RWPE2 (cell line): ENCODE measurements at regions not wholly inside any gene's neighbourhood (a gene's known extent, or its start where the extent isn't known, plus 50 kb on each side); places are given as distances from the start of the nearest gene placed in this dataset.

ENCODE experiments used
- ATAC-seq: fragments of 200-7000 bp; cut with Tn5 transposase; 3 replicates; pipeline ENCODE4 v1.9.1; 2021; ENCODE audit warnings: low read depth
- DNase-seq: peaks from one replicate; pipeline ENCODE4 v3.0.0-alpha.2; 2020; ENCODE audit warnings: low spot score
- H3K27ac ChIP-seq: fragments of 450-650 bp; 2 replicates; pipeline ENCODE4 v1.5.1; 2017; ENCODE audit warnings: mild to moderate bottlenecking; ENCODE audit not compliant: poor library complexity, severe bottlenecking
- H3K27me3 ChIP-seq: fragments of 250-450 bp; sonication (Bioruptor Pico); 2 replicates; pipeline ENCODE4 v1.5.1; 2021; ENCODE audit warnings: mild to moderate bottlenecking, moderate library complexity; ENCODE audit not compliant: insufficient read depth, poor library complexity, severe bottlenecking
- H3K36me3 ChIP-seq: fragments of 250-450 bp; sonication (Bioruptor Pico); 2 replicates; pipeline ENCODE4 v1.5.1; 2020; ENCODE audit warnings: low read depth, mild to moderate bottlenecking, moderate library complexity
- H3K4me1 ChIP-seq: fragments of 250-450 bp; sonication (Bioruptor Pico); 2 replicates; pipeline ENCODE4 v1.5.1; 2021; ENCODE audit warnings: mild to moderate bottlenecking, moderate library complexity; ENCODE audit not compliant: insufficient read depth, poor library complexity, severe bottlenecking
- H3K4me3 ChIP-seq: fragments of 250-450 bp; sonication (Bioruptor Pico); 2 replicates; pipeline ENCODE4 v1.5.1; 2021; ENCODE audit warnings: mild to moderate bottlenecking, moderate library complexity; ENCODE audit not compliant: severe bottlenecking
- H3K9me3 ChIP-seq: fragments of 250-450 bp; sonication (Bioruptor Pico); 2 replicates; pipeline ENCODE4 v1.5.1; 2021; ENCODE audit warnings: mild to moderate bottlenecking, moderate library complexity; ENCODE audit not compliant: severe bottlenecking
- TF ChIP-seq, protein P1 (sequence below): fragments of 450-650 bp; IDR thresholded peaks from one replicate; pipeline ENCODE4 v1.5.1; 2017; ENCODE audit warnings: mild to moderate bottlenecking, moderate library complexity; ENCODE audit not compliant: poor library complexity, severe bottlenecking

DNA sequence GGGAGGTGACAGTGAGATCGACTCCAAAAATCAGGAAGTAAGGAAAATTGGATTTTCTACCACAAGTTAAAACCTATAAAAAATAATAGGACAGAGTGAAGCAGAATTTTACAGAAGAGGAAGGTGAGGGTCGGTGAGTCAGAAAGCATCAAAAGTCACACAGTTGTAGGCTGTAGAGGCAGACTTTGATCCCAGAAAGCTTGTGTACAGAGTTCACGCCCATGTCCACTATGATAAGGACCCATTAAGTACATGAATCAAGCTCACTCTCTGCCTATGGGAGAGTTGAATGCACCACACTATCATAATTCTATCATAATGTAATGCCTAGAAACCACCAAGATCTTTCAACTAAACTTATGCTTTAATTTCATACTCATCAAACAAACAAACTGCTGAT, 291.2 kb downstream of the PRELID2 start:
- Histone ChIP-seq H3K27me3 (no peaks in the 10 kb centered on the region), H3K36me3 (no peaks in the 10 kb centered on the region), H3K27ac (no peak overlapping the region), H3K9me3 (no peaks in the 10 kb centered on the region), H3K4me3 (no peak overlapping the region), H3K4me1 (peaks cover 8% of the 10 kb centered on the region)
- DNase-seq (no peak), ATAC-seq (no peak)
- TF ChIP-seq, protein P1, sequence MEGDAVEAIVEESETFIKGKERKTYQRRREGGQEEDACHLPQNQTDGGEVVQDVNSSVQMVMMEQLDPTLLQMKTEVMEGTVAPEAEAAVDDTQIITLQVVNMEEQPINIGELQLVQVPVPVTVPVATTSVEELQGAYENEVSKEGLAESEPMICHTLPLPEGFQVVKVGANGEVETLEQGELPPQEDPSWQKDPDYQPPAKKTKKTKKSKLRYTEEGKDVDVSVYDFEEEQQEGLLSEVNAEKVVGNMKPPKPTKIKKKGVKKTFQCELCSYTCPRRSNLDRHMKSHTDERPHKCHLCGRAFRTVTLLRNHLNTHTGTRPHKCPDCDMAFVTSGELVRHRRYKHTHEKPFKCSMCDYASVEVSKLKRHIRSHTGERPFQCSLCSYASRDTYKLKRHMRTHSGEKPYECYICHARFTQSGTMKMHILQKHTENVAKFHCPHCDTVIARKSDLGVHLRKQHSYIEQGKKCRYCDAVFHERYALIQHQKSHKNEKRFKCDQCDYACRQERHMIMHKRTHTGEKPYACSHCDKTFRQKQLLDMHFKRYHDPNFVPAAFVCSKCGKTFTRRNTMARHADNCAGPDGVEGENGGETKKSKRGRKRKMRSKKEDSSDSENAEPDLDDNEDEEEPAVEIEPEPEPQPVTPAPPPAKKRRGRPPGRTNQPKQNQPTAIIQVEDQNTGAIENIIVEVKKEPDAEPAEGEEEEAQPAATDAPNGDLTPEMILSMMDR, result no peak

DNA sequence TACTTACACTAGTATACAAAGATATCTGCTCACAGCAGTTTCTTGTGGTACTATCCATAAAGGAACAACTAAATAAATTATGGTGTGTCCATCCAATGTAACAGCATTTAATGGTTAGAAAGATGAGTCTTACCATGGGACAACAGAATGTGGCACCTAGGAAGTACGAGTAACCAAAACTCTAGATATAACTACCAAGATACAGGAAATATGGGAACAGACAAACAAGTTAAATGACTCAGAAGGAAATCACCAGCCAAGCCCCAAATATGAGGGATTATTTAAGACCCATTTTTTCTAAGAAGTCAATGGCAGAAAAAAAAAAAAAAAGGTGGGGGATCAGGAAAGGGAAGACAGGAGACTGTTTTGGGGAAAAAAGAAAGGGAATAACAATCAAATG, 294.8 kb downstream of the PRELID2 start:
- ATAC-seq (no peak), DNase-seq (no peak)
- H3K9me3 ChIP-seq, result peaks cover 5% of the 10 kb centered on the region
- TF ChIP-seq, protein P1, result no peak
- H3K27me3 ChIP-seq, result no peaks in the 10 kb centered on the region
- H3K36me3 ChIP-seq, result no peaks in the 10 kb centered on the region
- H3K4me3 ChIP-seq, result no peak overlapping the region
- H3K4me1 ChIP-seq, result peaks cover 8% of the 10 kb centered on the region
- H3K27ac ChIP-seq, result no peak overlapping the region

DNA sequence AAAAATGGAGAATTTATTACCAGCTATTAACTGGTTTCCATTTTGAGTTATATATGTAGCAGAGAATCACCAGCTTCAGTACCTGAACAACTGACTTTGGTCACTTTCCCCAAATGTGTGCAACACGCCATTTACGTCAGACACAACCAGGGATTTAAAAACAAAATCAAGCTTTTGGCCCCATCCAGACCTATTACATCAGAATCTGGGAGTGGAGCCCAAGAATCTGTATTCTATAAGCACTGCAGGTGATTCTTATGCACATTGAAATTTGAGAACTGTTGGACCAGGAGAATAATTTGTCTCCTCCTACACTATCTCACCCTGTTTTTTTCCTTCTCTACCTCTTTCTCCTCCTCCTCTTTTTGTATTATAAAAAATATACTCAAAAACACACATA, 295.9 kb downstream of the PRELID2 start:
- Histone ChIP-seq H3K27me3 (no peaks in the 10 kb centered on the region), H3K4me3 (no peak overlapping the region), H3K9me3 (peaks cover 5% of the 10 kb centered on the region), H3K27ac (no peak overlapping the region), H3K36me3 (no peaks in the 10 kb centered on the region), H3K4me1 (peaks cover 8% of the 10 kb centered on the region)
- DNase-seq (no peak), ATAC-seq (no peak)
- TF ChIP-seq, protein P1, result no peak

DNA sequence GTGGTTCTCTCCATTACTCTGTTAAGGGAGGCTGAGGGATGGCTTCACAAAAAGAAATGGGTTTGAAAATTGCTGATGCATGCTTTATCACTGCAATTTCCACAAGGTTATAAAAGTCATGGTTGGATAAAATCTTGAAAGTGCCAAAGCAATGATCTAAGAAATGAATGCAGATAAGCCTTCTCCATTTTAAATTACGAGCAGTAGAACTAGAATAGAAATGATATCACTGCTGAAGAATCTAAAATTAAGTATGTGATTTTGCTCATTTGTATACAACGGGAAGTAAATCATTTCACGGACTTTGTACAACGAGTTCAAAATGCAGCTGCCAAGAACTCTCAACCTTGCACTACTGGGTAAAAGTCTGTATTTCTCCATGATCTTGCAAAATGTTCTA, 299.0 kb downstream of the PRELID2 start:
- TF ChIP-seq, protein P1, result no peak
- no peak for DNase-seq
- H3K27ac ChIP-seq, result no peak overlapping the region
- ATAC-seq, result no peak
- H3K27me3 ChIP-seq, result no peaks in the 10 kb centered on the region
- no peaks in the 10 kb centered on the region for H3K36me3 ChIP-seq
- H3K4me1 ChIP-seq, result peaks cover 17% of the 10 kb centered on the region
- H3K4me3 ChIP-seq, result no peak overlapping the region
- peaks cover 5% of the 10 kb centered on the region for H3K9me3 ChIP-seq

DNA sequence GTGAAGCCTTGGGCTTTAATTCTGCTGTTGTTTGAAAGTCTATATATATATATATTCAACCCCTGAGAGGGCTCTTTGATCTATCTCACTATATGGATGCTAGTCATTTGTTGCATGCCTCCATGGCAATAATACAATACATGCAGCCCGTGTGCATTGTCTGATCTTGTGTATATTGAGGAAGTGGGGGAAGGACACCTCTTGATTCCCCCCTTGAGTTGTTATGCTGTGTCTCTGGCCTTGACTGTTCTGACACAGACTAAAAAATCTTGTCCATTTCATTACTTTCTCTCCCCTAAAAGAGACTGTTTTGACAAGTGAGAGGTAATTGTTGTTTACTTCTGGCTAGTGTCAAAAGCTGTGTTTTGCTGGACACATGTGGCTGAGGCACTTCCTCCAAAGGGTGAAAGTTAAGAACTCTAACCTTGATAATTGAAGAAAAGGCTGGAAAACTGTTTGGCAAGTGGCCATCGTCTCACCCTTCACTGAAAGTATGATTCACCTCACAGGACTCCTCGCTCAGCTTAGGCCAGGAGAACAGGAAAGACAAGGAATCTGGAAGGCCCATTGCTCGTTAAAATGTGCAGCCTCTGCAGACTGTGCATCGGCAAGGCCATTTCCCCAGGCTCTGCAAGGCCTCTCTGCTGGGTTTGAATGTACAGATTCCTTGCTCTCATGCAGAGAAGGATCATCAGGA, 304.0 kb downstream of the PRELID2 start:
- DNase-seq, result peak; percentile 85
- H3K27ac ChIP-seq, result peak overlapping the region; percentile 42
- H3K4me1 ChIP-seq, result peaks cover 12% of the 10 kb centered on the region
- TF ChIP-seq, protein P1, result no peak
- H3K36me3 ChIP-seq, result no peaks in the 10 kb centered on the region
- H3K4me3 ChIP-seq, result no peak overlapping the region
- no peaks in the 10 kb centered on the region for H3K27me3 ChIP-seq
- ATAC-seq, result peak; percentile 100
- H3K9me3 ChIP-seq, result no peaks in the 10 kb centered on the region
